Cardiac fibroblast (primary cell): ENCODE measurements at regions not wholly inside any gene's neighbourhood (a gene's known extent, or its start where the extent isn't known, plus 50 kb on each side); places are given as distances from the start of the nearest gene placed in this dataset.

Experiments
- DNase-seq, 2 donors: peaks; one replicate each; pipeline versions ENCODE4 v3.0.0 to v3.0.0-alpha.2; 2010; ENCODE audit warnings: low read depth in 2 of 2
- H3K4me3 ChIP-seq, 2 donors: replicated peaks in 1 of 2; 1 replicate in 1 of 2; 2 replicates in 1 of 2; pipeline ENCODE4 v1.5.1; 2011; ENCODE audit warnings: low read depth in 2 of 2, low read length in 2 of 2, mild to moderate bottlenecking in 2 of 2, moderate library complexity in 1 of 2
- CTCF ChIP-seq: IDR thresholded peaks from one replicate; pipeline ENCODE4 v1.5.1; 2011; ENCODE audit warnings: low read depth, mild to moderate bottlenecking, low read length, inconsistent platforms

GRCh38 chr6:169984181-169985120, 233.0 kb downstream of the ERMARD start:
- H3K4me3 ChIP-seq = no peak overlapping the region
- no peak for TF ChIP-seq CTCF

GRCh38 chr6:169983651-169984050, 232.2 kb downstream of the ERMARD start:
- TF ChIP-seq CTCF = no peak
- no peak overlapping the region for H3K4me3 ChIP-seq
- no peak for DNase-seq

More at GRCh38 chr6:169984181-169985120, 233.0 kb downstream of the ERMARD start:
- no peak for DNase-seq

- no peak for DNase-seq
- no peak for TF ChIP-seq CTCF
- no peak overlapping the region for H3K4me3 ChIP-seq
These were observed 231.3 kb downstream of the ERMARD start for GRCh38 chr6:169982461-169983386.

- H3K4me3 ChIP-seq = no peak overlapping the region
- no peak for TF ChIP-seq CTCF
- no peak for DNase-seq
These were observed 230.5 kb downstream of the ERMARD start for GRCh38 chr6:169981969-169982368.

GRCh38 chr6:169981568-169981967, 230.1 kb downstream of the ERMARD start:
- no peak overlapping the region for H3K4me3 ChIP-seq
- no peak for TF ChIP-seq CTCF
- DNase-seq = no peak

GRCh38 chr6:169980826-169981450, 229.5 kb downstream of the ERMARD start:
- TF ChIP-seq CTCF = no peak
- no peak for DNase-seq
- H3K4me3 ChIP-seq = no peak overlapping the region
